Thoracic aorta (tissue), 2 donors: ENCODE measurements at regions not wholly inside any gene's neighbourhood (a gene's known extent, or its start where the extent isn't known, plus 50 kb on each side); places are given as distances from the start of the nearest gene placed in this dataset.

Source experiments
- ATAC-seq: fragments of 150-250 bp; one replicate; pipeline ENCODE4 v1.8.0; 2017; ENCODE audit warnings: low read depth; ENCODE audit not compliant: insufficient number of reproducible peaks, low FRiP score
- DNase-seq: peaks from one replicate; pipeline ENCODE4 v3.0.0-alpha.2; 2020; ENCODE audit warnings: low spot score
- H3K27ac ChIP-seq, 2 donors: fragments of 200-600 bp; sonication (generic); 1 replicate in 1 of 2; 2 replicates in 1 of 2; pipeline ENCODE4 v1.5.1; 2016; ENCODE audit warnings: mild to moderate bottlenecking in 2 of 2, moderate library complexity in 2 of 2
- H3K27me3 ChIP-seq: fragments of 200-600 bp; sonication (generic); replicated peaks from 2 replicates; pipeline ENCODE4 v1.6.0; 2016; ENCODE audit warnings: mild to moderate bottlenecking; ENCODE audit not compliant: insufficient read depth
- H3K36me3 ChIP-seq: fragments of 200-600 bp; sonication (generic); one replicate; pipeline ENCODE4 v1.5.1; 2016
- H3K4me1 ChIP-seq, 2 donors: fragments of 200-600 bp; sonication (generic); 1 replicate in 1 of 2; 2 replicates in 1 of 2; pipeline versions ENCODE4 v1.5.1 to v1.6.0; 2016; ENCODE audit warnings: low read depth in 2 of 2, mild to moderate bottlenecking in 1 of 2; ENCODE audit not compliant: control insufficient read depth in 1 of 2
- H3K4me3 ChIP-seq: fragments of 200-600 bp; sonication (generic); 2 replicates; pipeline ENCODE4 v1.5.1; 2016; ENCODE audit warnings: mild to moderate bottlenecking
- H3K9me3 ChIP-seq: fragments of 200-600 bp; sonication (generic); 2 replicates; pipeline ENCODE4 v1.5.1; 2016
- TF ChIP-seq, protein P1 (sequence below): fragments of 200-600 bp; sonication (generic); IDR thresholded peaks from one replicate; pipeline ENCODE4 v1.5.1; 2019; ENCODE audit warnings: antibody characterized with exemption

GRCh38 chr18:26652501-26652900 is 104.1 kb upstream of the KCTD1 start:
- no peak overlapping the region for H3K27ac ChIP-seq
- no peaks in the 10 kb centered on the region for H3K9me3 ChIP-seq
- H3K27me3 ChIP-seq: no peaks in the 10 kb centered on the region
- TF ChIP-seq, protein P1, sequence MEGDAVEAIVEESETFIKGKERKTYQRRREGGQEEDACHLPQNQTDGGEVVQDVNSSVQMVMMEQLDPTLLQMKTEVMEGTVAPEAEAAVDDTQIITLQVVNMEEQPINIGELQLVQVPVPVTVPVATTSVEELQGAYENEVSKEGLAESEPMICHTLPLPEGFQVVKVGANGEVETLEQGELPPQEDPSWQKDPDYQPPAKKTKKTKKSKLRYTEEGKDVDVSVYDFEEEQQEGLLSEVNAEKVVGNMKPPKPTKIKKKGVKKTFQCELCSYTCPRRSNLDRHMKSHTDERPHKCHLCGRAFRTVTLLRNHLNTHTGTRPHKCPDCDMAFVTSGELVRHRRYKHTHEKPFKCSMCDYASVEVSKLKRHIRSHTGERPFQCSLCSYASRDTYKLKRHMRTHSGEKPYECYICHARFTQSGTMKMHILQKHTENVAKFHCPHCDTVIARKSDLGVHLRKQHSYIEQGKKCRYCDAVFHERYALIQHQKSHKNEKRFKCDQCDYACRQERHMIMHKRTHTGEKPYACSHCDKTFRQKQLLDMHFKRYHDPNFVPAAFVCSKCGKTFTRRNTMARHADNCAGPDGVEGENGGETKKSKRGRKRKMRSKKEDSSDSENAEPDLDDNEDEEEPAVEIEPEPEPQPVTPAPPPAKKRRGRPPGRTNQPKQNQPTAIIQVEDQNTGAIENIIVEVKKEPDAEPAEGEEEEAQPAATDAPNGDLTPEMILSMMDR: no peak
- DNase-seq (no peak), ATAC-seq (no peak)
- peaks cover 0 to 13% of the 10 kb centered on the region in 2 donors for H3K4me1 ChIP-seq
- no peaks in the 10 kb centered on the region for H3K36me3 ChIP-seq
- no peak overlapping the region for H3K4me3 ChIP-seq

- Histone ChIP-seq H3K9me3 (no peaks in the 10 kb centered on the region), H3K27me3 (no peaks in the 10 kb centered on the region), H3K4me1 (peaks cover 0 to 10% of the 10 kb centered on the region in 2 donors), H3K27ac (no peak overlapping the region), H3K36me3 (no peaks in the 10 kb centered on the region), H3K4me3 (no peak overlapping the region)
- DNase-seq (no peak), ATAC-seq (no peak)
- TF ChIP-seq, protein P1: no peak
Observed at GRCh38 chr18:26650310-26651268, 102.2 kb upstream of the KCTD1 start.

- Histone ChIP-seq H3K36me3 (no peaks in the 10 kb centered on the region), H3K9me3 (no peaks in the 10 kb centered on the region), H3K4me3 (no peak overlapping the region), H3K27me3 (no peaks in the 10 kb centered on the region), H3K27ac (no peak overlapping the region), H3K4me1 (no peaks in the 10 kb centered on the region)
- TF ChIP-seq, protein P1: no peak
- no peak for ATAC-seq
- no peak for DNase-seq
Observed at GRCh38 chr18:26649193-26649543, 100.8 kb upstream of the KCTD1 start.

GRCh38 chr18:26648509-26649192 is 100.3 kb upstream of the KCTD1 start:
- no peak for ATAC-seq
- no peak for DNase-seq

GRCh38 chr18:26646901-26647300 is 98.5 kb upstream of the KCTD1 start:
- no peaks in the 10 kb centered on the region for H3K36me3 ChIP-seq
- no peaks in the 10 kb centered on the region for H3K4me1 ChIP-seq
- TF ChIP-seq, protein P1: no peak
- no peak overlapping the region for H3K4me3 ChIP-seq
- DNase-seq (no peak), ATAC-seq (no peak)
- H3K27me3 ChIP-seq: no peaks in the 10 kb centered on the region
- H3K27ac ChIP-seq: no peak overlapping the region
- no peaks in the 10 kb centered on the region for H3K9me3 ChIP-seq

More at GRCh38 chr18:26648509-26649192, 100.3 kb upstream of the KCTD1 start:
- no peak overlapping the region for H3K27ac ChIP-seq
- H3K9me3 ChIP-seq: no peaks in the 10 kb centered on the region
- H3K4me1 ChIP-seq: no peaks in the 10 kb centered on the region
- H3K27me3 ChIP-seq: no peaks in the 10 kb centered on the region
- no peak overlapping the region for H3K4me3 ChIP-seq
- no peaks in the 10 kb centered on the region for H3K36me3 ChIP-seq
- TF ChIP-seq, protein P1: no peak
